HL-60 (cell line): ENCODE measurements at regions not wholly inside any gene's neighbourhood (a gene's known extent, or its start where the extent isn't known, plus 50 kb on each side); places are given as distances from the start of the nearest gene placed in this dataset.

Experiments used
- POLR2AphosphoS5 ChIP-seq: IDR thresholded peaks from 2 replicates; pipeline ENCODE4 v1.6.1; 2012; ENCODE audit warnings: low read depth
- TF ChIP-seq, protein P1 (sequence below): IDR thresholded peaks from one replicate; pipeline ENCODE4 v1.5.1; 2011; ENCODE audit warnings: low read length, control low read depth, inconsistent platforms; ENCODE audit not compliant: insufficient read depth
- TF ChIP-seq, protein P2 (sequence below): IDR thresholded peaks from 2 replicates; pipeline ENCODE4 v1.6.1; 2012; ENCODE audit warnings: low read depth; ENCODE audit not compliant: insufficient replicate concordance

DNA sequence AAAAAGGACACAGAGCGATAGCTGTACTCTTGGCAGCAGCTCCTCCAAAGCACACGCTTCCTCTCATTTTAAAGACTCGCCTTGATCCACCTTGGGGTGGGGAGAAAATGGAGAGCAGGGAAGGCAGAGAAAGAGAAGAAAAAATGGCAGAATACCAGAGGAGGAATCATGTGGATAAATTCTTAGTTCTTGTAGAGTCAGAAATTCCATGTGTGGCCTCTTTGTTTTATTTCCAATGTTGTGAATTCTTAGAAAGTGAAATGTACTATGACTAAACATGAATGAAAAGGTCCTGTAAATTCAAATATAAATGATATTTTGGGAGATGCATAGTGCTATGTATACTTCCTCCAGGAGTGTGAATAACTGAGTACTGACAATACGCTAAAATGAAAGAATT is 89.7 kb upstream of the SESTD1 start:
- TF ChIP-seq, protein P1, sequence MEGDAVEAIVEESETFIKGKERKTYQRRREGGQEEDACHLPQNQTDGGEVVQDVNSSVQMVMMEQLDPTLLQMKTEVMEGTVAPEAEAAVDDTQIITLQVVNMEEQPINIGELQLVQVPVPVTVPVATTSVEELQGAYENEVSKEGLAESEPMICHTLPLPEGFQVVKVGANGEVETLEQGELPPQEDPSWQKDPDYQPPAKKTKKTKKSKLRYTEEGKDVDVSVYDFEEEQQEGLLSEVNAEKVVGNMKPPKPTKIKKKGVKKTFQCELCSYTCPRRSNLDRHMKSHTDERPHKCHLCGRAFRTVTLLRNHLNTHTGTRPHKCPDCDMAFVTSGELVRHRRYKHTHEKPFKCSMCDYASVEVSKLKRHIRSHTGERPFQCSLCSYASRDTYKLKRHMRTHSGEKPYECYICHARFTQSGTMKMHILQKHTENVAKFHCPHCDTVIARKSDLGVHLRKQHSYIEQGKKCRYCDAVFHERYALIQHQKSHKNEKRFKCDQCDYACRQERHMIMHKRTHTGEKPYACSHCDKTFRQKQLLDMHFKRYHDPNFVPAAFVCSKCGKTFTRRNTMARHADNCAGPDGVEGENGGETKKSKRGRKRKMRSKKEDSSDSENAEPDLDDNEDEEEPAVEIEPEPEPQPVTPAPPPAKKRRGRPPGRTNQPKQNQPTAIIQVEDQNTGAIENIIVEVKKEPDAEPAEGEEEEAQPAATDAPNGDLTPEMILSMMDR = no peak
- TF ChIP-seq, protein P2, sequence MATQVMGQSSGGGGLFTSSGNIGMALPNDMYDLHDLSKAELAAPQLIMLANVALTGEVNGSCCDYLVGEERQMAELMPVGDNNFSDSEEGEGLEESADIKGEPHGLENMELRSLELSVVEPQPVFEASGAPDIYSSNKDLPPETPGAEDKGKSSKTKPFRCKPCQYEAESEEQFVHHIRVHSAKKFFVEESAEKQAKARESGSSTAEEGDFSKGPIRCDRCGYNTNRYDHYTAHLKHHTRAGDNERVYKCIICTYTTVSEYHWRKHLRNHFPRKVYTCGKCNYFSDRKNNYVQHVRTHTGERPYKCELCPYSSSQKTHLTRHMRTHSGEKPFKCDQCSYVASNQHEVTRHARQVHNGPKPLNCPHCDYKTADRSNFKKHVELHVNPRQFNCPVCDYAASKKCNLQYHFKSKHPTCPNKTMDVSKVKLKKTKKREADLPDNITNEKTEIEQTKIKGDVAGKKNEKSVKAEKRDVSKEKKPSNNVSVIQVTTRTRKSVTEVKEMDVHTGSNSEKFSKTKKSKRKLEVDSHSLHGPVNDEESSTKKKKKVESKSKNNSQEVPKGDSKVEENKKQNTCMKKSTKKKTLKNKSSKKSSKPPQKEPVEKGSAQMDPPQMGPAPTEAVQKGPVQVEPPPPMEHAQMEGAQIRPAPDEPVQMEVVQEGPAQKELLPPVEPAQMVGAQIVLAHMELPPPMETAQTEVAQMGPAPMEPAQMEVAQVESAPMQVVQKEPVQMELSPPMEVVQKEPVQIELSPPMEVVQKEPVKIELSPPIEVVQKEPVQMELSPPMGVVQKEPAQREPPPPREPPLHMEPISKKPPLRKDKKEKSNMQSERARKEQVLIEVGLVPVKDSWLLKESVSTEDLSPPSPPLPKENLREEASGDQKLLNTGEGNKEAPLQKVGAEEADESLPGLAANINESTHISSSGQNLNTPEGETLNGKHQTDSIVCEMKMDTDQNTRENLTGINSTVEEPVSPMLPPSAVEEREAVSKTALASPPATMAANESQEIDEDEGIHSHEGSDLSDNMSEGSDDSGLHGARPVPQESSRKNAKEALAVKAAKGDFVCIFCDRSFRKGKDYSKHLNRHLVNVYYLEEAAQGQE = no peak
- TF ChIP-seq POLR2AphosphoS5 = no peak
